HG03103 (cell line): ENCODE measurements at regions not wholly inside any gene's neighbourhood (a gene's known extent, or its start where the extent isn't known, plus 50 kb on each side); places are given as distances from the start of the nearest gene placed in this dataset.
"Not testable (repeated sequence)": the region's sequence is repeated elsewhere in the genome, so short reads cannot be mapped to it uniquely, and the experiment has no call there.

Experiments
- ATAC-seq: cut with Tn5 transposase; IDR thresholded peaks from one replicate; pipeline ENCODE4 v1.9.1; 2021; ENCODE audit warnings: low read depth; ENCODE audit not compliant: unreplicated experiment

DNA sequence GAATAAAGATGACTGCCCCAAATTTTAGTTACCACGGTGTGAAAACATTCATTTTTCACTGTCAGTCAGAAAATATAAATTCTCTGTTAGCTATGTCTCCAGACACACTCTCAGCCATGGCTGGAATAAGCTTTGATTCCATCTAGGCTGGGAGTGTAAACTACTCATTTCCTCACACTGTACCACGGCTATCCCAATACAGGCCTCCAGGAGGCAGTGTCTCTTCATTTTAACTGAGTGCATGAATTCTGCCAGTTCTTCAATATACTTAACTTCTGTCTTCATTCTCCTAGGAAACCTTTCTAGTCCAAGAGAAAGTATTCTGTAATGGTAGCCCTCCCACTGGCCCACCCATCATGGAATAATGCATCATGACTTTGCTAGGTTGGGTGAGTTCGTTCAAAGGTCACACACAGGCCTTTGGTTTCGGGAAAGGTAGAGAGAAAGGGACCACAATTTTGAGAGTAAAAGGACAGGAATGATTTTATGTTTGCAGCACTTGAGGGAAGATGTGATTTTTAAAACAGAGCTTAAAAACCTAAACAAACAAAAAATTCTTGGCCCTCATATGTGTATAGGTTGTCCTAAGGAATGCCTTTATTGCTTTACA is 381.1 kb downstream of the SEC23A start:
- ATAC-seq = peak; percentile 93

DNA sequence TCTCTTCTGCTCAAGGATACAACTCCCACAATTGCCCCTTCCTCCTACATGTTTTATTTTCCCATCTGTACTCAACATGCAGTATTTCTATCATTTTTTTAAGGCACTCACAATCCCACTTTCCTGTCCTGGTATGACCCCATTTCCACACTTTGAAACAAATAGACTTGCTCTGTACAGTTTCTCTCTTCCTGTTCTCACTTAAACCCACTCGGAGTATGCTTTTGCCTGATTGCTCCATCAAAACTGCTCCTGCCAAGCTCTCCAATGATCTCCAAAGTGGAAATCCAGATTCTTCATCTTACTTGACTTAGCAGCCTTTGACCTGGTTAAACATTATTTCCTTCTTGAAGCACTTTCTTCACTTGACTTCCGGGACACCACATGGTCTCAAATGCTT is 384.5 kb downstream of the SEC23A start:
- ATAC-seq = no peak

DNA sequence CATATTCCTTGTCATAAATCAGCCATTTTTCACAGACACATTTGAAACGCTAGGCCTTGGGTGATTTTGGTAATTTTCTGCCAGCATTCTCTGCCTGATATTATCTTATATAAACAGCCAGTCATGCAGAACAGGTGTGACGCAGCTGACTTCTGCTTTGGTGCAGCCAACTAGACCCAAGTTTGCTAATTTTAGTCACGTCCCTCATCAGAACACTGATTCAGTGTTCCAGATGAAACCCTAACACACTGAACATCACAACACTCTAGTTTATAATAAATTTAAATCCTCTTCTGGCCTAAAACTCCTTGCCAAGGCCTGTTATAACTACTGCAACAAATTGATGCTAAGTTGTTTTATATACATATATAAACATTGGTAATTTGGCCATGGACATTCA is 386.1 kb downstream of the SEC23A start:
- no peak for ATAC-seq

DNA sequence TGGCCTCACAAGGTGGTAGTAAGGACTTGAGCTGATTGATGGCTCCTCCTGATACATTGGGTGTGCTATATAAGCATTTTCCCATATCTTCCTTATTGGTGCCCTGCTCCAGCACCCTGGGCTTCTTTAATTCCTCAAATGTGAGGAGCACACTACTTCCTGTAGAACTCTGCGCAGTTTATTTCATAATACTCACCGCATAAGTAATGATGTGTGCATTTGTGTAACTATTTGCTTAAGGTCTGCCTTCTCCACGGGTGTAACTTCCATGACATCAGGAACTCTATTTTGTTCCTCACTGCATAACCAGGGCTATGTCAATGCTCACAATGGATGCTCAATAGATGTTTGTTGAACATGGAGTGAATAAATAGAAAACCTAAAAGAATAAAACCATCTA is 392.2 kb downstream of the SEC23A start:
- no peak for ATAC-seq

DNA sequence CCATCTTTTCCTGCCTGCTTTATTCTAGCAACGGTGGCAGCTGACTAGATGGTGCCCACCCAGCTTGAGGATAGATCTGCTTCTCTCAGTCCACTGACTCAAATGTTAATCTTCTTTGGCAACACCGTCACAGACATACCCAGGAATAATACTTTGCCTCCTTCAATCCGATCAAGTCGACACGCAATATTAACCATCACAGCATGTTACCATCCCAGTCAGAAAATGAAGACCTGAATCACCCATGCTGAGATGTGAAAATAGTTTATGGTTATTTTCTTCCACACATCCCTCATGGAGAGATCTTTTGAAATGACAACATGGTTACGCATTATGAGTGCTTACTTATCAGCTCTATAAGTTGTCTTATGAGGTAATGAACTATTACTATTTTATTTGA is 392.8 kb downstream of the SEC23A start:
- no peak for ATAC-seq

DNA sequence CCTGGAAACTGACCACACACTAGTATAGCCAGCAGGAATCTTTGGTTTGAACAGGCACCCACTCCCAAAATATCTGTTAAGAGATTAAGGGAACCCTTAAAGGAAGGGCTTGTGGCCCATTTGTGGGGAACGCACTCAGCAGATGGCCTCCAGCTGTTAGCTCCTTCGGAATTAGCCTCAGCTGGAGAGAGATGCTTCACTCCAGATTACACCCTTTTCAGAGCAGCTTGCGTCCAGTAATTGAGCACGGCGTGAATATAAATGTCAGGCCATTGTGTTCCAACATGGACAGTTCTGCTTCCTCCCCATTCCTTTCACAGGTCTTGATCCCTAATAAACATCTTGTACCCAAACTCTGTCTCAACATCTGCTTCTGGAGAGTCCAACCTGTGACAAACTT is 397.8 kb downstream of the SEC23A start:
- ATAC-seq = no peak

DNA sequence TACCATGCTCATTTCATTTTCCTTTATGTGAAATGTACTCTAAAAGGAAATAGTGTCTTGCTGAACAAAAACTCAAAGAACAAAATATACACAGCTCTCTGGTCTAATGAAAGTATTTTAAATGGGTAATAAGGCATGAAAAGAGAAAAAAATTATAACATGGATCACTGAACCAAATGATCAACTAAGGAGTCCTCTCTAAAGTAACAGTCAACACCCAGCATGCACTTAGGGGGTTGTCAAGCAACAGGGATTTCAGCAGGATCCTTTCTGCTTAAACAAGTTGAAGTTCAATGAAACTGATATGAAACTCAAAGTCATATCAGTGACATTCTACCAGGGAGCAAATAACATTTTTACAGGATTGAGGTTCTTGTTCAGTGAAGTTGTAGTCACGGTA is 398.8 kb downstream of the SEC23A start:
- ATAC-seq = no peak

DNA sequence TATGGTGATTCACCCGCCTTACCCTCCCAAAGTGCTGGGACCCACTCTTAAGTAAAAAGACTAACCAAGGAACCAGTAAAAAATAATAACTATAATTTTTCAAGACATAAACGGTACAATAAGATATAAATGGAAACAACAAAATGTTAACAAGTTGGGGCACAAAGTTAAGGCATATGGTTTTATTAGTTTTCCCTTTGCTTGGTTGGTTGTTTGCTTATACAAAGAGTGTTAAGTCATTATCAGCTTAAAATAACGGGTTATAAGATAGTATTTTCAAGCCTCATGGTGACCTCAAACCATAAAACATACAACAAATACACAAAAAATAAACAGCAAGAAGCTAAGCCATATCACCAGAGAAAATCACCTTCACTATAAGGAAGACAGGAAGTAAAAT is 406.1 kb downstream of the SEC23A start:
- ATAC-seq = no peak

DNA sequence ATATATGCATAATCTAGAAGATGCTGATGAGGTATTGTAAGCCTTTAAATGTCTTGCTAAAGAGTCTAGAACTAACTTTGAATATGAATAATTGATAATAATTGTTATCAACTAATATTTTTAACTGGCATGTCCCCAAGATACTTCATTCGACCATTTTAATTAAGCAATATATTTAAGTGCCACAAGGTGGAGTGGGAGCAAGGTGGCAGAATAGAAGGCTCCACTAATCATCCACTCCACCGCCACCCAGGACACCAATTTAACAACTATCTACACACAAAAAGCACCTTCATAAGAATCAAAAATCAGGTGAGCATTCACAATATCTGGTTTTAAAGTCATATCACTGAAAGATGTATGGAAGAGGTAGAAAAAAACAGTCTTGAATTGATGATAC is 409.6 kb downstream of the SEC23A start:
- no peak for ATAC-seq

DNA sequence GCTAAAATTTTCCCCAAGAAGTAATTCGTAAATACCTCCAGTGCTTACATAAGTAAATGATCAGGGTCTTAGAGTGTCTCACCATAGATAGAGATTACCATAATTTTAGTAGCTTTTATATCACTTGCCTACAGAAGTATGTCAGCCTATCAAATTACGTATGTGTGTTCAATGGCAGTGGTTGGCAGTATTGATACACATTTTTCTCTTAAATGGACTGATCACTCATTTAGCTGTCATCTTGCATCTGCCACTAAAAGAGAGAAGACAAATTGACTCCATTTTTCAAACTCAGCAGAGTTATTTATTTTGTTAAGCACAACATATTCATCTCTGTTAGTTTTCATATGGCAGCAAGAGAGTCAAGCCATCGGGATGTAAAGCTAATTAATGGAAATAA is 413.1 kb upstream of the CLEC14A start:
- no peak for ATAC-seq

DNA sequence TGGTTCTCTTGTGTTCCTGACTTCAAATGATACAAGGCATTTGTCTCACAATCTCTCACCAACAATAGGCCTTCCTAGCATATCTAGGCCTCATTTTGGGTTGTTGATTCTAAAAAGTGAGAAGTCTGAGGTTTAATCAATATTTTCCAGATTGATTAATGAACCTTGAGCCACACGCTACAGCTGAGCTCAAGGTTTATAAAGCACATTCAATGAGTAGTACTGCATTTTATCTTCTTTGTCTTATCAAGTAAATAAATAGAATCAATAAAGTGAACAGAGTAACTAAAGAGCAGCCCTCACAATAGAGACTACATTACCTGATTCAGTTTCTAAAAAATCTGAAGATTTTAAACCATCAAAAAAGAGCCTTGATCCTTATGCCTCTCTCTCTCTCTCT is 407.5 kb upstream of the CLEC14A start:
- no peak for ATAC-seq

DNA sequence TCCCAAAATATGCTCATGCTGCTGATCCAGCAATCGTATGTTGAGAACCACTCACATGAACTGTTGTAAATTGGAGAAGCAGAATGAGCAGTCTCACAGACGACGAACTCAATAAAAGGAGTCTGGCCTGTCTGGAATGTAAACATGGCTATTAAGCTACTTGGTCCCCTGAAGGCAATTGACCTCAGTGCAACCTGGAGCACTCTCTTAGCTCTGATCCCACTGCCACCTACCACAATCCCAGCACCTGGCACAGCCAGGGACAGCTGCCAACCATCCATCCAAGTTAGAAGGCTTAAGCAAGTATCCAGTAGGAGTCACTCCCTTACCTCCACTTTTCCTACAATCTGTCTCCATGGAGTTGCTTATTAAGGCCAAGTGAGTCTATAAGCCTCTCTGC is 406.9 kb upstream of the CLEC14A start:
- ATAC-seq = no peak

DNA sequence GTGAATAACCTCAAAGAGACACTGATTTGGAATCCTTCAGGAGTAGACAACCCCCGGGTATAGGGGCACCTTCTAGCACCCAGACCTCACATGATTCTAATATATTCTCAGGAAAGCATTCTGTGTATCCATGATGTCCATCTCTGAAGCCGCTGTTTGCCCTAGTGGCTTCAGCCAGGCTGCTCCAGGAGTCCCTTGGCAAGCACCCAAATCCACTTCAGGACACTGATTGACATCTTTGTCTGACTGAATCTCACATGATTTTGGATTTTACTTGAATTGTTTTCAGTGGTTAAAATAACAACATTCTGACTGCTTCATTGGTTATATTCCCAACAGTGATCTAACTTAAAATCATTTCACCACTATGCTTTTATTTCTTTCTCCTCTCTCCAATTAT is 390.5 kb upstream of the CLEC14A start:
- no peak for ATAC-seq

DNA sequence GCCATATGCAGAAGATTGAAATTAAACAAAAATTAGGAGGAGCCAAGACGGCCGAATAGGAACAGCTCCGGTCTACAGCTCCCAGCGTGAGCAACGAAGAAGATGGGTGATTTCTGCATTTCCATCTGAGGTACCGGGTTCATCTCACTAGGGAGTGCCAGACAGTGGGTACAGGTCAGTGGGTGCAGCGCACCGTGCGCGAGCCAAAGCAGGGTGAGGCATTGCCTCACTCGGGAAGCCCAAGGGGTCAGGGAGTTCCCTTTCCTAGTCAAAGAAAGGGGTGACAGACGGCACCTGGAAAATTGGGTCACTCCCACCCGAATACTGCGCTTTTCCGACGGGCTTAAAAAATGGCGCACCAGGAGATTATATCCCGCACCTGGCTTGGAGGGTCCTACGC is 379.0 kb upstream of the CLEC14A start:
- ATAC-seq = not testable (repeated sequence)

DNA sequence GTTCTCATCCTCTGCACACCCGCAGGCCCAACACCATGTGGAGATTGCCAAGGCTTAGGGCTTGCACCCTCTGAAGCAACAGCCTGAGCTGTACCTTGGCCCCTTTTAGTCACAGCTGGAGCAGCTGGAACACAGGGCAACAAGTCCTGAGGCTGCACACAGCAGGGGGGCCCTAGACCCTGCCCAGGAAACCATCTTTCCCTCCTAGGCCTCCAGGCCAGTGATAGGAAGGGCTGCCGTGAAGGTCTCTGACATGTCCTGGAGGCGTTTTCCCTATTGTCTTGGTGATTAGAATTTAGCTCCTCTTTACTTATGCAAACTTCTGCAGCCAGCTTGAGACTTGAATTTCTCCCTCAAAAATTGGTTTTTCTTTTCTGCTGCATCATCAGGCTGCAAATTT is 373.5 kb upstream of the CLEC14A start:
- ATAC-seq = no peak

DNA sequence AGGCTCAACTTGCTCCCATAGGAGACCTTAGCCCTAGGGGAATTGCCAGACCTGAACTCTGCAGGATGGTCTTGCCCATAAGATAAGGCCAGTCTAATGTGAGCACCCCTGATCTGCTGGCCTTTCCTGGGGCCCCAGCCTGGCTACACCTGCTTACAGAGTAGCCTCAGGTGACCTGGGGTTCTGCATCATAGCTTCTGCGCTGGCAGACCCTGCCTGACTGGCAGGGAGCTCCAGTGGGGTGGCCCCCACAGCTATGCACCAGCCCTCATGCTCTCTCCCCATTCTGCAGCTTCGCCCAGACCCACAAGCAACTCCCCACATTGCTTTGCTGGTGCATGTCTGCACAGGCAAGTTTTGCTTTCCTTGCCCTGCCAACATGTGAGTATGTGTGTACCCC is 371.3 kb upstream of the CLEC14A start:
- ATAC-seq = no peak

DNA sequence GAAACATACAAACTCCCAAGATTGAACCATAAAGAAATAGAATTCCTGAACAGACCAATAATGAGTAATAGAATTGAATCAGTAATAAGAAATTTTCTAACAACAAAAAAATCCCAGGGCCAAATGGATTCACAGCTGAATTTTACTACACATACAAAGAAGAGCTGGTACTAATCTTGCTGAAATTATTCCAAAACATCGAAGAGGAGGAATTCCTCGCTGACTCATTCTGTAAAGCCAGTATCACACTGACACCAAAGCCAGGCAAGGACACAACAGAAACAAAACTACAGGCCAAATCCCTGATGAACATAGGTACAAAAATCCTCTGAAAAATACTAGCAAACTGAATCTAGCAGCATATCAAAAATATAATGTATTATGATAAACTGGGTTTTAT is 367.8 kb upstream of the CLEC14A start:
- no peak for ATAC-seq

DNA sequence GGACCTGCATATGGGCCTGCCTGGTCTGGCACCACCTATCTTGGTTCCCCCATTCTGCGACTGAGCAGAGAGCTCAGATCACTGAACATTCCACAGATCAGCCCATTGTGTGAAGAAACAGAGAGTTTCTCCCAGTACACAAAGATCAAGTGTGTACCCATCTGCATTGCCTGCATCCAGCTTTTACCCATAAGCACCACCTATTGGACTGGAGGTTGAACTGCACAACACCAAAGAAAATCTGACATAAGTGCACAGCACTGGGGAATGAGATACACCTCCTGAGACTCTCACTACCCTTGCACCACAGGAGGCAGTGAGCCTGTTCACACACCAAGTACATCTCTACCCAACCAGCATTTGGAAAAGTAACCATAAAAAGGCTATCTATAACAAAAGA is 362.6 kb upstream of the CLEC14A start:
- ATAC-seq = no peak

DNA sequence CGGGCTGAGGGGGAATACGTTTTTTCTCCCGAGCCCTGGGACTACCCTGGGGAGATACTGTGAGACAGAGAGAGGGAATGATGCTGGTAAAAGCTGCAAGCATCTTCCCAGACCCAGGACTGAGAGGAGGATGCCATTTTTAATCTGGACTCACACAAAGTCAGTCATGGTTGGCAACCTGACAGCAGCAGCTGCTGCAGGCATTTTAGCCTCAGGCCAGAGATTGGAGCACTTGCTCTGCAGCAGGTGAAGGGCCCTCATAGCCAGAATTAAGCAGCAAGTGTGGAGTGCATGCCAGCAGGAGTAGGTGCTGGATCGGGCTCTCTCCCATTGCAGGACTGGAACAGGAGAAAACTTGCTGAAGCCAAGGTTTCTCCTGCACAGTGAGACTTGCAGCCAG is 361.1 kb upstream of the CLEC14A start:
- no peak for ATAC-seq

DNA sequence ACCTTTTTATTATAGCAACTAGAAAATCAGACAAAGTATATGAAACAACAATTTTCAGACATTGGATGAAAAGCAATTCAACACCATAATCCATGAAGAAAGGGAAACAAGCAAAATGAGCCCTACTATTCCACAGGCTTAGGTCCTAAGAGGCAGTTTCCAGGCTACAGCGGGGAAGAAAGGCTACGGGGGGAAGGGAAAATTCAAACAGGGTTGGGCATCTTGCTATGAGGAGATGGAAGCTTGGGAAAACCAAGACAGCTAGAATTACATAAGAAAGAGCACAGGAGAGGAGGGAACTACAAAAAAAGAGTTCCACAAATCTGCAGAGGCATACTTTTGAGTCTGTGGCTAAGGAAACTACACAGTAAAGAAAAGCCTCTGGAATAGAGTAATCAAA is 356.0 kb upstream of the CLEC14A start:
- no peak for ATAC-seq

DNA sequence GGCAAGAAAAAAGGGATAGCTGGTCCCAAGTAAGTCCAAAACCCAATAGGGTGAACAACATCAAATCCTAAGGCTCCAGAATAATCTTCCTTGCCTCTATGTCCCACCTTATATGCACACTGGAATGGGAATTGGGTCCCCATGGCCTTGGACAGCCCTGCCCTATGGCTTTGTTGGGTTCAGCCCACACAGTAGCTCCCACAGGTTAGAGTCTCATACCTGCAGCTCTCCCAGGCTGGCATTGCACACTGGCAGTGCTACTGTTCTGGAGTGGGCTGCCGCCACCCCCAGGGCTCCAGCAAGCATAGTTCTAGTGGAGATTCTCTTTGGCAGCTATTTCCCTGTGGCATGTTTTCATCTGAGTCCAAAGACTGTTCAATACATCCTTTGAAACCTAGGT is 352.4 kb upstream of the CLEC14A start:
- no peak for ATAC-seq

DNA sequence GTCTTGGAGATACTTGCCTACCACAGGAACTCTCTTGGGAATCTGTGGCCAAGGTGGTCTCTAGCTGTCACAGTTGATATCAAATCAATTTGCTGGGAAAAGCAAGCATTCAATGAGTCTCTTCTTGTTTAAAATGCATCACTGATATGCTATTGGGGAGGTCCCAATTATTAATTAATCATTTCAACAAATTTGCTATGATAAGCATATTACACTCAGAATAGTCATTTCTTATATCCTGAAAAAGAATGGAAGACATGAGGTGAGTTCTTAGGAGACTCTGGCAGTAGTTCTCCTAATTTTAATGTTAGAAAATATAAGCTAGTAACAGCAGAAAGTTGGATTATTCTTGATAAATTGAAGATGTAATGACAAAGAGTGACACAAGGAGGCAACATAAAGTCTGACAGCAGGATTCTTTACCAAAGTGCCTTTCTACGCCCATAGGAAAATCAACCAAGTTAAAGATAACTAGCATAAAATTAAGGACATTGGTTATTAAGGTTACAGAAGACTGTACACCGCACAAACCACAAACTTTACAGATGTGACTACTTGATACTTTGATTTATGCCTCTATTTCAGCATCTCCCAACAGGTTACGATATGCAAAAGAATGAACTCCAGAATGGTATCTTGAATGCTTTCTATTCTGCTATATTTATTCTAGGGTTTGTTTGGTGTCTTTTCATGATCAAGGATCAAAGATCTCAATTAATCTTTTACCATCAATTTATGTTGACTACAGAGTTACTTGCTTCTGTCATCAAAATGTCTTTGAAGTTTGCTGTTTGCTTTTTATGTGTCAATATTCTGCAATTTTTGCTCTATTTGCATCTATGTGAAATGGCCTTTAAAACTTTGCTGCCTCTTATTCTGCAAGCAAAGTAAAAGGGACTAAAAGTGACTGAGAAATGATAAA is 349.6 kb upstream of the CLEC14A start:
- ATAC-seq = no peak
